HEK293T (cell line): ENCODE measurements at regions not wholly inside any gene's neighbourhood (a gene's known extent, or its start where the extent isn't known, plus 50 kb on each side); places are given as distances from the start of the nearest gene placed in this dataset.
"Not testable (repeated sequence)": the region's sequence is repeated elsewhere in the genome, so short reads cannot be mapped to it uniquely, and the experiment has no call there.

Experiments used
- CTCF ChIA-PET: fragments of 350-600 bp; formaldehyde crosslinking; extraction: SDS; loops from one replicate; lab custom pipeline; 2021; ENCODE audit warnings: antibody characterized with exemption, inconsistent platforms; lab: Yijun Ruan, JAX
- POLR2A ChIA-PET: fragments of 350-600 bp; formaldehyde crosslinking; extraction: SDS; loops from one replicate; lab custom pipeline; 2020; ENCODE audit warnings: antibody characterized with exemption, inconsistent platforms; lab: Yijun Ruan, JAX
- DNase-seq: peaks from one replicate; pipeline ENCODE4 v3.0.0; 2012; ENCODE audit warnings: mixed read lengths; ENCODE audit errors: extremely low spot score
- ARNT ChIP-seq: fragments of 450-650 bp; IDR thresholded peaks from 2 replicates; pipeline ENCODE4 v1.6.1; 2017; ENCODE audit warnings: mild to moderate bottlenecking
- BHLHE40 ChIP-seq: fragments of 450-650 bp; IDR thresholded peaks from 2 replicates; pipeline ENCODE4 v1.6.1; 2016; ENCODE audit warnings: mild to moderate bottlenecking, moderate library complexity, borderline replicate concordance
- CTBP1 ChIP-seq: fragments of 450-650 bp; IDR thresholded peaks from 2 replicates; pipeline ENCODE4 v1.6.1; 2016; ENCODE audit warnings: borderline replicate concordance
- ELF4 ChIP-seq: fragments of 450-650 bp; IDR thresholded peaks from 2 replicates; pipeline ENCODE4 v1.6.1; 2017; ENCODE audit warnings: antibody characterized with exemption
- FOXA1 ChIP-seq: fragments of 450-650 bp; IDR thresholded peaks from 2 replicates; pipeline ENCODE4 v1.6.1; 2016; ENCODE audit warnings: mild to moderate bottlenecking
- FOXK2 ChIP-seq: fragments of 450-650 bp; IDR thresholded peaks from 2 replicates; pipeline ENCODE4 v1.6.1; 2016; ENCODE audit warnings: mild to moderate bottlenecking
- FOXM1 ChIP-seq: fragments of 450-650 bp; IDR thresholded peaks from 2 replicates; pipeline ENCODE4 v1.6.1; 2017; ENCODE audit warnings: mild to moderate bottlenecking, borderline replicate concordance
- HDGF ChIP-seq: fragments of 450-650 bp; IDR thresholded peaks from 2 replicates; pipeline ENCODE4 v1.6.1; 2017; ENCODE audit warnings: antibody characterized with exemption, borderline replicate concordance
- L3MBTL2 ChIP-seq: fragments of 450-650 bp; conservative IDR thresholded peaks from 2 replicates; pipeline ENCODE4 v1.6.1; 2016; ENCODE audit warnings: mild to moderate bottlenecking
- LEF1 ChIP-seq: fragments of 450-650 bp; IDR thresholded peaks from 2 replicates; pipeline ENCODE4 v1.6.1; 2017; ENCODE audit warnings: mild to moderate bottlenecking, borderline replicate concordance
- NFRKB ChIP-seq: fragments of 450-650 bp; IDR thresholded peaks from 2 replicates; pipeline ENCODE4 v1.6.1; 2016; ENCODE audit warnings: mild to moderate bottlenecking, moderate library complexity
- PKNOX1 ChIP-seq: fragments of 450-650 bp; IDR thresholded peaks from 2 replicates; pipeline ENCODE4 v1.6.1; 2016
- SP1 ChIP-seq: fragments of 450-650 bp; IDR thresholded peaks from 2 replicates; pipeline ENCODE4 v1.6.1; 2017
- SUZ12 ChIP-seq: fragments of 450-650 bp; IDR thresholded peaks from 2 replicates; pipeline ENCODE4 v1.6.1; 2016; ENCODE audit warnings: mild to moderate bottlenecking
- TARDBP ChIP-seq: fragments of 450-650 bp; IDR thresholded peaks from 2 replicates; pipeline ENCODE4 v1.6.1; 2016
- ZNF384 ChIP-seq: fragments of 450-650 bp; IDR thresholded peaks from 2 replicates; pipeline ENCODE4 v1.6.1; 2016

DNA sequence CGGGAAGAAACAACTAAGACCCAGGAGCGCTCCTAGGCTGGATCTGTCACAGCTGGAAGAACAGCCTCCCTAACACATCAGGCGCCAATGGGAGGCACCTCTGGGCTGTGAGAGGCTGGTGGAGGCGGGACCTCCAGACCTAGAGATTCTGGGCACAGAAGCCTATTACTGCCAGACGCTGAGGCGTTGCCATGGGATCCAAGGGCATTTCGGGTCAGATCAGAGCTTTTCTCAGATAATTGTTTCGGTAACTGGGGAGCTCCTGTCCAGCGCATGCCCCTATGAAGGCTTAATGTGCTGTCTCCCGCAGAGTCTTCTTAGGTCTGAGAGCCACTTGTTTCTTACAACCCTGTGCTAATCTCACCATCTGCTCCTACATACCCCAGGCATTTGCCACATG lies 339.2 kb downstream of the ZNF716 start:
- CTCF ChIA-PET: no interaction called here
- no peak for TF ChIP-seq PKNOX1
- no peak for TF ChIP-seq CTBP1
- TF ChIP-seq ELF4: no peak
- TF ChIP-seq HDGF: no peak
- no peak for TF ChIP-seq ZNF384
- no peak for TF ChIP-seq L3MBTL2
- no peak for TF ChIP-seq FOXM1
- TF ChIP-seq ARNT: no peak
- no peak for TF ChIP-seq SUZ12
- TF ChIP-seq FOXK2: no peak
- TF ChIP-seq SP1: no peak
- TF ChIP-seq BHLHE40: no peak
- no peak for TF ChIP-seq FOXA1
- no peak for TF ChIP-seq TARDBP
- no peak for TF ChIP-seq NFRKB
- no peak for TF ChIP-seq LEF1
- DNase-seq: no peak
- POLR2A ChIA-PET: no interaction called here

DNA sequence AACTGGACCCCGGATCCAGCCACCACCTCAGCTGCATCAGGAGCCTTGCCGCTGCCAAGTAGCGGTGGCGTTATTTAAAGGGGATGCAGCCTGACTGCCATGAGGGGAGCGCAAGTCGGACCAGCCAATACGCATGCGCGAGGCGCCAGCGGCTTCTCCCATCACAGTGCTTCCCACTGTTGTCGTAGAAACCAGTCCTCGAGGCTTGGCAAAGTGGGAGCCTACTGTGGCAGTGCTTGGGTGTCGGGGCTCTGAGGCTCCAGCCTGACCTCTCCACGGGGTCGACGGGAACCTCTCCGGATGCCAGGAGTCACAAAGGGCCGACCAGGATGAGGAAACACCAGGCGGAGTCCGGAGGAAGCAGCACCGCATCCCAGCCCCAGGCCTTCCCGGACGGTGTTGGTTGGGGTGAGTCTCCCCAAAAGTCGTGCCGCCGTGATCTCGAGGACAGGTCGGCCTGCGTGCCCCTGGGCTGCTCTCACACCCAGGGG lies 369.6 kb downstream of the ZNF716 start:
- CTCF ChIA-PET: no interaction called here
- POLR2A ChIA-PET: no interaction called here
- no peak for DNase-seq
- TF ChIP-seq FOXK2: no peak
- TF ChIP-seq BHLHE40: no peak
- no peak for TF ChIP-seq NFRKB
- no peak for TF ChIP-seq HDGF
- TF ChIP-seq CTBP1: no peak
- TF ChIP-seq ZNF384: no peak
- no peak for TF ChIP-seq TARDBP
- TF ChIP-seq ELF4: no peak
- TF ChIP-seq LEF1: no peak
- TF ChIP-seq SP1: no peak
- no peak for TF ChIP-seq SUZ12
- no peak for TF ChIP-seq FOXM1
- TF ChIP-seq L3MBTL2: no peak
- no peak for TF ChIP-seq ARNT
- no peak for TF ChIP-seq FOXA1
- TF ChIP-seq PKNOX1: no peak

DNA sequence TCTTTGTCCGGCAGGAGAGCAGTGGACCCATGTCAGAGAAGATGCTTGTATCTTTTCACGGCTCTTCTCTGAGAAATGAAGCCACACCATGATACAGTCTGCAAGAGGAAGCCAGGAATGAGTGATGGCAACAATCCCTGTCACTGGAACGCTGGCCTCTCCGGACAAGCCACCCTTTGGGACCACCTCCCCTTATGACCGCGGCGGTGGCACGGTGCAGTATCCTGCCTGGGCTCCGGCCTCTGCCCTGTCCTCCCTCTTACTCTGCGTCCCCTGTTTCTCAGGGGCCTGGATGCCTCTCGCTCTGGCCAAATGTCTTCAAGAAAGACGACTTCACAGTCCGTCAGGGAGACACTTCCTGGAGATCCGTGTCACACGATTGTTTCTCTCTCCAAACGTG lies 370.5 kb downstream of the ZNF716 start:
- no peak for DNase-seq
- TF ChIP-seq HDGF (no peak), ELF4 (no peak), TARDBP (no peak), PKNOX1 (no peak), SUZ12 (no peak), FOXA1 (no peak), ZNF384 (no peak), L3MBTL2 (no peak), ARNT (no peak), LEF1 (no peak), FOXM1 (no peak)
- ChIA-PET POLR2A (no interaction called here), CTCF (no interaction called here)

DNA sequence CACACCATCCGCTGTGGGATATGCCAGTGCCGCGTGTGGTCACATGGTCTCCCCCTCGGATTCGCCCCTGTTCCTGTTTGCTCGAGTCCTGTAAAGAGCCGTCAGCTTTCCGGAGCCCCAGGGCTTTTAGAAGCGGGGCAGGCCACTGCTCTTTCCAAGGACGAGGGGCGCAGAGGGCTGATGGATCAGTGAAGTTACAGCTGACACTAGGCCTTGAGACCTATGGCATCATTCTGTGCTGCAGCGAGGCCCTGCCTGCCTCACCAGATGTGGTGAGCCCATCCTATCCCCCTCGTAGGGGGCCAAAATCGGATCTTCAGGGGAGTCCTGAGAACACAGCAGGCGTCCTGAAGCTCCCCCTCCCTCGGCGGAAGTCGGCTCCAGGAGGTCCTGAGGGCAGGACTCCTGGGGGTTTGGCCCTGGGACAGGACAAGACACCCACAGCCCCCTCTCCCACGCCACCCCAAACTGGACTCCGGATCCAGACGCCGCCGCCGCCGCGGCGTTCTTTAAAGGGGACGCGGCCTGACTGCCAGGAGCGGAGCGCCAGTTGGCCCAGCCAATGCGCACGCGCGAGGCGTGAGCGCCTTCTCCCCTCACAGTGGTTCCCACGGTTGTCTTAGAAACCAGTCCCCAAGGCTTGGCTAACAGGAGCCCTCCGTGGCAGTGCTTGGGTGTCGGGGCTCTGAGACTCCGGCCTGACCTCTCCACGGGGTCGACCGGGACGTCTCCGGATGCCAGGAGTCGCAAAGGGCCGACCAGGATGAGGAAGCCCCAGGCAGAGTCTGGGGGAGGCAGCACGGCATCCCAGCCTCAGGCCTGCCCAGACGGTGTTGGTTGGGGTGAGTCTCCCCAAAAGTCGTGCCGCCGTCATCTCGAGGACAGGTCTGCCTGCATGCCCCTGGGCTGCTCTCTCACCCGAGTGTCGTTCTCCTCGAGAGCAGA lies 371.7 kb downstream of the ZNF716 start:
- ChIA-PET CTCF (no interaction called here), POLR2A (no interaction called here)
- no peak for DNase-seq
- TF ChIP-seq FOXK2 (no peak), SUZ12 (no peak), NFRKB (no peak), HDGF (no peak), LEF1 (no peak), FOXA1 (no peak), ARNT (no peak), ZNF384 (no peak), ELF4 (no peak), BHLHE40 (no peak), PKNOX1 (no peak), TARDBP (no peak), CTBP1 (no peak), L3MBTL2 (no peak), FOXM1 (no peak), SP1 (no peak)

- CTCF ChIA-PET, POLR2A ChIA-PET, DNase-seq: not testable (repeated sequence)
These were observed 376.6 kb downstream of the ZNF716 start for GRCh38 chr7:57826548-57826947.

DNA sequence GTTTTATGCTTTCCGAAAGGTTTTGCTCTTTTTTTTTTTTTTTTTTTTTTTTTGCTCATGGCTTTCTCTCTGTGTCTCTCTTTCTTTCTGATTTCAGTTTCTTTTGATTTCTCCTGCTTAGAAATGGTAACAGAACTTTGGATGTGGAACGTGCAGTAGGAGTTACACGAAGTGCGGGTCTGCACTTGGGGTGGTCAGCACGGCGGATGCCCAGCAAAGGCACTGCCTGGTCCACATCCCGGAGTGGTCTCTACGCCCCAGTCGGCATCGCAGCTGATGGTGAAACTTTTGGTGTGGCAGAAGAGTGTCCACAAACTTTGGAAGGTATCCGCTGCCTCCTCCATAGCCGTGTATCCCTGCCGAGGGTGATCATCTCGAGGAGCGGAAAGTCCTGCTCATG lies 385.2 kb downstream of the ZNF716 start:
- CTCF ChIA-PET, DNase-seq, POLR2A ChIA-PET: not testable (repeated sequence)

DNA sequence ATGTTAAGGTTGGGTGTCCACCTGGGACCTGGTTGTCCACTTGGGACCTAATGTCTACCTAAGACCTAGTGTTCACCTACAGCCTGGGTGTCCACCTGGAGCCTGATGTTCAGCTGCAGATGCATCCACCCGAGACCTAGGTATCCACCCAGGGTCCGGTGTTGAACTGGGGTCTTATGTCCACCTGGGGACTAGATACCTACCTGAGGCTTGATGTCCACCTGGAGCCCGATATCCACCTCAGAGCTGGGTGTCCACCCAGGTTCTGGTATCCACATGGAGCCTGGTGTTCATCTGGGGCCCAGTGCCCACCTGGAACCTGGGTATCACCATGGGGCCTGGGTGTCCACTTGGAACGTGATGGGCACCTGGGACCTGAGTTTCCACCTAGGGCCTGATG lies 389.2 kb downstream of the ZNF716 start:
- DNase-seq, POLR2A ChIA-PET, CTCF ChIA-PET: not testable (repeated sequence)
